Hepatocyte (in vitro differentiated cells): ENCODE measurements at regions not wholly inside any gene's neighbourhood (a gene's known extent, or its start where the extent isn't known, plus 50 kb on each side); places are given as distances from the start of the nearest gene placed in this dataset.

Experiments
- CTCF ChIP-seq: fragments of 200-600 bp; sonication (generic); IDR thresholded peaks from 2 replicates; pipeline ENCODE4 v1.5.1; 2016; ENCODE audit warnings: antibody characterized with exemption, mild to moderate bottlenecking; ENCODE audit not compliant: poor library complexity
- EZH2 ChIP-seq: fragments of 200-600 bp; sonication (generic); IDR thresholded peaks from 2 replicates; pipeline ENCODE4 v1.6.1; 2016; ENCODE audit warnings: antibody characterized with exemption, mild to moderate bottlenecking, borderline replicate concordance

- no peak for TF ChIP-seq CTCF
- TF ChIP-seq EZH2 = no peak
Observed at GRCh38 chr14:37791384-37792036, 196.1 kb downstream of the TTC6 start.
